Lower leg skin (tissue), 4 donors: ENCODE measurements at regions not wholly inside any gene's neighbourhood (a gene's known extent, or its start where the extent isn't known, plus 50 kb on each side); places are given as distances from the start of the nearest gene placed in this dataset.

ENCODE experiments used
- DNase-seq, 2 donors: peaks; one replicate each; pipeline ENCODE4 v3.0.0-alpha.2; 2019; ENCODE audit warnings: low spot score in 2 of 2
- H3K4me3 ChIP-seq: fragments of 200-600 bp; sonication (generic); 2 replicates; pipeline ENCODE4 v1.5.1; 2017; ENCODE audit warnings: mild to moderate bottlenecking, low read depth; ENCODE audit not compliant: poor library complexity, severe bottlenecking
- CTCF ChIP-seq, 3 donors: fragments of 450-650 bp; IDR thresholded peaks; one replicate each; pipeline ENCODE4 v1.5.1; 2016; ENCODE audit warnings: antibody characterized with exemption in 3 of 3, mild to moderate bottlenecking in 3 of 3, moderate library complexity in 2 of 3
- POLR2A ChIP-seq, 2 donors: fragments of 450-650 bp; IDR thresholded peaks; one replicate each; pipeline ENCODE4 v1.6.1; 2016 to 2017; ENCODE audit warnings: antibody characterized with exemption in 2 of 2, mild to moderate bottlenecking in 1 of 2, moderate library complexity in 1 of 2
- WGBS, 2 donors: methylation state at CpG; one replicate each; pipeline ENCODE4 v1.1.5; 2018; 5-methylcytosine and 5-hydroxymethylcytosine counted together
- intact Hi-C: fragments of 100-400 bp; cut with DNase I; formaldehyde crosslinking; loops from one replicate; pipeline ENCODE4 v1.15.0; 2023; ENCODE audit warnings: low total_unique reads

GRCh38 chr3:74676-75243 lies 121.8 kb upstream of the CHL1 start:
- no peak for DNase-seq
- intact Hi-C loops, result no loop called here
- whole genome bisulfite sequencing, 2 donors, result 56 to 70% methylated on average over 3 of the region's 3 CpGs
- no peak overlapping the region for H3K4me3 ChIP-seq
- TF ChIP-seq POLR2A (IDR thresholded peaks at IDR 0.05) (no peak), CTCF (IDR thresholded peaks at IDR 0.05) (no peak)

- TF ChIP-seq POLR2A (IDR thresholded peaks at IDR 0.05), result no peak
- no peak for TF ChIP-seq CTCF (IDR thresholded peaks at IDR 0.05)
- no peak for DNase-seq
- 22 to 46% methylated on average over 4 of the region's 4 CpGs for WGBS, 2 donors
- intact Hi-C loops, result no loop called here
- no peak overlapping the region for H3K4me3 ChIP-seq
These were observed 121.3 kb upstream of the CHL1 start for GRCh38 chr3:75260-75659.

GRCh38 chr3:79542-79941 lies 117.0 kb upstream of the CHL1 start:
- DNase-seq, result no peak
- H3K4me3 ChIP-seq, result no peak overlapping the region
- 63 to 76% methylated on average over 2 of the region's 2 CpGs for WGBS, 2 donors
- intact Hi-C loops, result no loop called here
- no peak for TF ChIP-seq POLR2A (IDR thresholded peaks at IDR 0.05)
- no peak for TF ChIP-seq CTCF (IDR thresholded peaks at IDR 0.05)

GRCh38 chr3:82508-82907 lies 114.1 kb upstream of the CHL1 start:
- no peak overlapping the region for H3K4me3 ChIP-seq
- TF ChIP-seq CTCF (IDR thresholded peaks at IDR 0.05), result no peak
- TF ChIP-seq POLR2A (IDR thresholded peaks at IDR 0.05), result no peak
- intact Hi-C loops, result no loop called here
- DNase-seq, result no peak
- WGBS, 2 donors, result 82 to 90% methylated on average over 2 of the region's 2 CpGs

GRCh38 chr3:83096-83495 lies 113.5 kb upstream of the CHL1 start:
- DNase-seq, result no peak
- no peak overlapping the region for H3K4me3 ChIP-seq
- intact Hi-C loops, result no loop called here
- 81 to 84% methylated on average over 2 of the region's 2 CpGs for WGBS, 2 donors
- TF ChIP-seq CTCF (IDR thresholded peaks at IDR 0.05) (no peak), POLR2A (IDR thresholded peaks at IDR 0.05) (no peak)

- 68 to 76% methylated on average over 2 of the region's 2 CpGs for WGBS, 2 donors
- intact Hi-C loops, result no loop called here
- TF ChIP-seq CTCF (IDR thresholded peaks at IDR 0.05) (no peak), POLR2A (IDR thresholded peaks at IDR 0.05) (no peak)
- DNase-seq, result no peak
- H3K4me3 ChIP-seq, result no peak overlapping the region
These were observed 111.4 kb upstream of the CHL1 start for GRCh38 chr3:85180-85579.
